IMR-90 (cell line): ENCODE measurements at regions not wholly inside any gene's neighbourhood (a gene's known extent, or its start where the extent isn't known, plus 50 kb on each side); places are given as distances from the start of the nearest gene placed in this dataset.

Experiments
- ATAC-seq: fragments of 200-7000 bp; cut with Tn5 transposase; 2 replicates; pipeline ENCODE4 v1.9.1; 2020; ENCODE audit warnings: low read depth, mild to moderate bottlenecking, moderate library complexity
- BruUV-seq: library from RNA; stranded (reverse); fragments of 400-500 nt; replicated peaks from 2 replicates; lab custom pipeline; 2021; lab: Mats Ljungman, UMichigan
- CTCF ChIA-PET: fragments of 300-600 bp; formaldehyde crosslinking; extraction: SDS; loops from one replicate; lab custom pipeline; 2021; ENCODE audit warnings: antibody characterized with exemption; lab: Yijun Ruan, JAX
- POLR2A ChIA-PET: fragments of 300-600 bp; sonication (Branson Sonifier 250); formaldehyde crosslinking; loops from one replicate; lab custom pipeline; 2022; ENCODE audit warnings: antibody characterized with exemption; ENCODE audit not compliant: unreplicated experiment; lab: Charles Lee
- DNase-seq: peaks from one replicate; pipeline ENCODE4 v3.0.0; 2013
- H2AFZ ChIP-seq: replicated peaks from 2 replicates; pipeline ENCODE3; 2013; ENCODE audit warnings: low read length, mild to moderate bottlenecking; ENCODE audit not compliant: poor library complexity
- H2AK5ac ChIP-seq: 2 replicates; pipeline ENCODE4 v1.6.1; 2013; ENCODE audit warnings: low read depth, low read length, inconsistent platforms
- H2AK9ac ChIP-seq: replicated peaks from 2 replicates; pipeline ENCODE3; 2013; ENCODE audit warnings: mild to moderate bottlenecking, low read depth, low read length, moderate library complexity; ENCODE audit not compliant: poor library complexity
- H2BK120ac ChIP-seq: 2 replicates; pipeline ENCODE4 v1.6.1; 2013; ENCODE audit warnings: low read depth, low read length, inconsistent platforms
- H2BK15ac ChIP-seq: 3 replicates; pipeline ENCODE4 v1.6.1; 2013; ENCODE audit warnings: low read depth, low read length, inconsistent platforms
- H2BK20ac ChIP-seq: 2 replicates; pipeline ENCODE4 v1.6.1; 2013; ENCODE audit warnings: low read depth, mild to moderate bottlenecking, inconsistent platforms, low read length, moderate library complexity
- H2BK5ac ChIP-seq: 2 replicates; pipeline ENCODE4 v1.6.1; 2013; ENCODE audit warnings: mild to moderate bottlenecking, low read depth, low read length, inconsistent platforms; ENCODE audit not compliant: poor library complexity, severe bottlenecking
- H3K14ac ChIP-seq: replicated peaks from 2 replicates; pipeline ENCODE4 v1.6.1; 2013; ENCODE audit warnings: low read depth, low read length, inconsistent platforms
- H3K18ac ChIP-seq: 2 replicates; pipeline ENCODE4 v1.6.1; 2013; ENCODE audit warnings: low read depth, low read length, control low read depth
- H3K23ac ChIP-seq: 2 replicates; pipeline ENCODE4 v1.6.1; 2013; ENCODE audit warnings: low read depth, low read length, inconsistent platforms
- H3K27ac ChIP-seq: 2 replicates; pipeline ENCODE4 v1.5.1; 2013; ENCODE audit warnings: mild to moderate bottlenecking, control low read depth, low read length; ENCODE audit not compliant: insufficient read depth
- H3K27me3 ChIP-seq: 2 replicates; pipeline ENCODE4 v1.6.1; 2013; ENCODE audit warnings: low read length; ENCODE audit not compliant: control insufficient read depth, insufficient read depth
- H3K36me3 ChIP-seq: 2 replicates; pipeline ENCODE4 v1.6.1; 2013; ENCODE audit warnings: low read length, mixed read lengths; ENCODE audit not compliant: control insufficient read depth, insufficient read depth
- H3K4ac ChIP-seq: 2 replicates; pipeline ENCODE4 v1.6.1; 2013; ENCODE audit warnings: low read depth, low read length, inconsistent platforms
- H3K4me1 ChIP-seq: 2 replicates; pipeline ENCODE4 v1.6.1; 2013; ENCODE audit warnings: low read length, mixed read lengths; ENCODE audit not compliant: control insufficient read depth, insufficient read depth
- H3K4me2 ChIP-seq: 2 replicates; pipeline ENCODE4 v1.6.1; 2013; ENCODE audit warnings: low read depth, mild to moderate bottlenecking, control low read depth, low read length, moderate library complexity
- H3K4me3 ChIP-seq: 2 replicates; pipeline ENCODE4 v1.5.1; 2013; ENCODE audit warnings: low read depth, mild to moderate bottlenecking, control low read depth, low read length, moderate library complexity; ENCODE audit not compliant: insufficient read depth
- H3K56ac ChIP-seq: 2 replicates; pipeline ENCODE4 v1.6.1; 2013; ENCODE audit warnings: low read length, inconsistent platforms; ENCODE audit not compliant: insufficient read depth; ENCODE audit errors: extremely low read depth
- H3K79me1 ChIP-seq, 2 experiments: 2 replicates each; pipeline ENCODE4 v1.6.1; 2013; ENCODE audit warnings: low read length in 2 of 2, inconsistent platforms in 1 of 2, low read depth in 1 of 2
- H3K9ac ChIP-seq: 2 replicates; pipeline ENCODE4 v1.6.1; 2013; ENCODE audit warnings: low read depth, low read length, control low read depth
- H3K9me1 ChIP-seq: 2 replicates; pipeline ENCODE4 v1.6.1; 2013; ENCODE audit warnings: low read length, inconsistent platforms; ENCODE audit not compliant: insufficient read depth
- H3K9me3 ChIP-seq: 2 replicates; pipeline ENCODE4 v1.6.1; 2013; ENCODE audit warnings: low read length; ENCODE audit not compliant: control insufficient read depth, insufficient read depth
- H4K20me1 ChIP-seq: 2 replicates; pipeline ENCODE4 v1.6.1; 2013; ENCODE audit warnings: low read length, inconsistent platforms; ENCODE audit not compliant: insufficient read depth
- H4K5ac ChIP-seq: 2 replicates; pipeline ENCODE4 v1.6.1; 2013; ENCODE audit warnings: mild to moderate bottlenecking, low read depth, low read length, control low read depth
- H4K8ac ChIP-seq, 2 experiments: 2 replicates each; pipeline ENCODE4 v1.6.1; 2013; ENCODE audit warnings: low read depth in 2 of 2, low read length in 2 of 2, control low read depth in 1 of 2, inconsistent platforms in 1 of 2
- H4K91ac ChIP-seq: 2 replicates; pipeline ENCODE4 v1.6.1; 2013; ENCODE audit warnings: low read depth, low read length, inconsistent platforms; ENCODE audit not compliant: insufficient read depth
- BHLHE40 ChIP-seq: fragments of 150-350 bp; IDR thresholded peaks from 2 replicates; pipeline ENCODE4 v1.6.1; 2016; ENCODE audit warnings: mild to moderate bottlenecking, low read depth, low read length
- CEBPB ChIP-seq: IDR thresholded peaks from 2 replicates; pipeline ENCODE4 v1.6.1; 2012; ENCODE audit warnings: low read depth, low read length, improper control_type of control experiment
- CHD1 ChIP-seq: IDR thresholded peaks from 2 replicates; pipeline ENCODE4 v1.6.1; 2012; ENCODE audit warnings: low read depth, low read length, improper control_type of control experiment
- CTCF ChIP-seq: conservative IDR thresholded peaks from 2 replicates; pipeline ENCODE4 v1.5.1; 2012; ENCODE audit warnings: mild to moderate bottlenecking, low read depth, low read length, improper control_type of control experiment
- ELK1 ChIP-seq: fragments of 150-350 bp; IDR thresholded peaks from 2 replicates; pipeline ENCODE4 v1.6.1; 2016; ENCODE audit warnings: low read depth, mild to moderate bottlenecking, low read length, moderate library complexity, borderline replicate concordance
- FOS ChIP-seq: fragments of 150-350 bp; IDR thresholded peaks from 2 replicates; pipeline ENCODE4 v1.6.1; 2016; ENCODE audit warnings: low read depth, low read length
- MAFK ChIP-seq: IDR thresholded peaks from 2 replicates; pipeline ENCODE4 v1.6.1; 2012; ENCODE audit warnings: low read depth, low read length, improper control_type of control experiment
- MXI1 ChIP-seq: IDR thresholded peaks from 2 replicates; pipeline ENCODE4 v1.6.1; 2012; ENCODE audit warnings: low read depth, mild to moderate bottlenecking, low read length, moderate library complexity, borderline replicate concordance
- NFE2L2 ChIP-seq: fragments of 150-350 bp; IDR thresholded peaks from 2 replicates; pipeline ENCODE4 v1.6.1; 2016; ENCODE audit warnings: low read depth, mild to moderate bottlenecking, low read length
- POLR2A ChIP-seq: IDR thresholded peaks from 2 replicates; pipeline ENCODE4 v1.6.1; 2012; ENCODE audit warnings: mild to moderate bottlenecking, low read depth, low read length
- RFX5 ChIP-seq: IDR thresholded peaks from 2 replicates; pipeline ENCODE4 v1.8.0; 2012; ENCODE audit warnings: low read depth, mild to moderate bottlenecking, low read length, moderate library complexity
- SMC3 ChIP-seq: fragments of 150-350 bp; IDR thresholded peaks from 2 replicates; pipeline ENCODE4 v1.6.1; 2016; ENCODE audit warnings: low read depth, mild to moderate bottlenecking, antibody characterized with exemption, low read length, moderate library complexity
- USF2 ChIP-seq: fragments of 150-350 bp; IDR thresholded peaks from 2 replicates; pipeline ENCODE4 v1.6.1; 2017; ENCODE audit warnings: mild to moderate bottlenecking, antibody characterized with exemption, low read length, low read depth
- WGBS, 2 experiments: methylation state at CpG; one replicate each; pipeline versions ENCODE4 v1.1.5 to v1.1.7; 2013; ENCODE audit warnings: missing lambda C conversion rate in 2 of 2; ENCODE audit not compliant: insufficient read length in 1 of 2; ENCODE audit errors: extremely low coverage in 2 of 2; 5-methylcytosine and 5-hydroxymethylcytosine counted together
- dilution Hi-C: fragments of 300-500 bp; cut with HindIII; formaldehyde crosslinking; loops from one replicate; pipeline ENCODE4 v1.14.3; 2018; ENCODE audit warnings: low sequenced_read_pairs; ENCODE audit not compliant: unreplicated experiment
- in situ Hi-C: fragments of 300-500 bp; cut with MboI; formaldehyde crosslinking; loops from 3 replicates; pipeline ENCODE4 v1.14.3; 2019; ENCODE audit warnings: low sequenced_read_pairs, inconsistent platforms, mixed read lengths
- intact Hi-C: fragments of 100-400 bp; cut with micrococcal nuclease; formaldehyde crosslinking; loops from 2 replicates; pipeline ENCODE4 v1.10.0; 2022

- no peak overlapping the region for H4K5ac ChIP-seq
- H3K9me1 ChIP-seq: no peaks in the 10 kb centered on the region
- no peak overlapping the region for H2BK15ac ChIP-seq
- TF ChIP-seq CEBPB (no peak), CHD1 (no peak), MAFK (no peak), ELK1 (no peak), SMC3 (no peak), CTCF (no peak), RFX5 (no peak), BHLHE40 (no peak), USF2 (no peak), FOS (no peak), MXI1 (no peak), POLR2A (no peak), NFE2L2 (no peak)
- no peak overlapping the region for H3K14ac ChIP-seq
- no peak overlapping the region for H2BK20ac ChIP-seq
- no peak overlapping the region for H2AFZ ChIP-seq
- WGBS, 2 experiments: no CpG with 5 or more reads among the region's 2 CpGs
- no peak overlapping the region for H3K56ac ChIP-seq
- H3K23ac ChIP-seq: no peak overlapping the region
- H4K8ac ChIP-seq: no peak overlapping the region
- no peaks in the 10 kb centered on the region for H3K9me3 ChIP-seq
- H3K4me1 ChIP-seq: no peaks in the 10 kb centered on the region
- no peak overlapping the region for H2AK5ac ChIP-seq
- H3K36me3 ChIP-seq: no peaks in the 10 kb centered on the region
- dilution Hi-C loops: no loop called here
- no peak overlapping the region for H3K4me2 ChIP-seq
- H4K91ac ChIP-seq: no peak overlapping the region
- BruUV-seq: no TSS peak
- no peak overlapping the region for H2BK120ac ChIP-seq
- no peak overlapping the region for H3K4me3 ChIP-seq
- DNase-seq: no peak
- no peak overlapping the region for H3K4ac ChIP-seq
- no peaks in the 10 kb centered on the region for H4K20me1 ChIP-seq
- H3K18ac ChIP-seq: no peak overlapping the region
- no peak overlapping the region for H3K27ac ChIP-seq
- no peak for ATAC-seq
- no peak overlapping the region for H2AK9ac ChIP-seq
- in situ Hi-C loops: no loop called here
- no peak overlapping the region for H3K9ac ChIP-seq
- no peaks in the 10 kb centered on the region for H3K27me3 ChIP-seq
- H2BK5ac ChIP-seq: no peak overlapping the region
- H3K79me1 ChIP-seq: no peaks in the 10 kb centered on the region
- intact Hi-C loops: no loop called here
- POLR2A ChIA-PET: no interaction called here
- CTCF ChIA-PET: no interaction called here
Measured at GRCh38 chr9:19634881-19635280, 154.0 kb downstream of the SLC24A2 start.
